Trophoblast cell (in vitro differentiated cells and primary cell): ENCODE measurements at regions not wholly inside any gene's neighbourhood (a gene's known extent, or its start where the extent isn't known, plus 50 kb on each side); places are given as distances from the start of the nearest gene placed in this dataset.

Experiments
- DNase-seq, 2 donors: peaks; one replicate each; pipeline ENCODE4 v3.0.0-alpha.2; 2016
- H2AFZ ChIP-seq: 2 replicates; pipeline ENCODE4 v1.6.1; 2013; ENCODE audit warnings: low read length, moderate library complexity, mild to moderate bottlenecking; ENCODE audit not compliant: insufficient read depth, poor library complexity
- H2AK5ac ChIP-seq: 2 replicates; pipeline ENCODE4 v1.6.1; 2013; ENCODE audit warnings: mild to moderate bottlenecking, low read length
- H2BK120ac ChIP-seq: 2 replicates; pipeline ENCODE4 v1.6.1; 2013; ENCODE audit warnings: low read length, mild to moderate bottlenecking, moderate library complexity; ENCODE audit not compliant: insufficient read depth, poor library complexity
- H2BK12ac ChIP-seq: 2 replicates; pipeline ENCODE4 v1.6.1; 2013; ENCODE audit warnings: mild to moderate bottlenecking, low read length, moderate library complexity
- H2BK5ac ChIP-seq: 2 replicates; pipeline ENCODE4 v1.6.1; 2013; ENCODE audit warnings: low read length, low read depth, moderate library complexity, mild to moderate bottlenecking; ENCODE audit not compliant: poor library complexity
- H3K14ac ChIP-seq: 2 replicates; pipeline ENCODE4 v1.6.1; 2013; ENCODE audit warnings: mild to moderate bottlenecking, low read length
- H3K18ac ChIP-seq: 2 replicates; pipeline ENCODE4 v1.6.1; 2013; ENCODE audit warnings: mild to moderate bottlenecking, low read length
- H3K23ac ChIP-seq: 2 replicates; pipeline ENCODE4 v1.6.1; 2013; ENCODE audit warnings: low read length
- H3K27ac ChIP-seq: 2 replicates; pipeline ENCODE4 v1.5.1; 2013; ENCODE audit warnings: low read depth, mild to moderate bottlenecking, inconsistent platforms, low read length, moderate library complexity
- H3K27me3 ChIP-seq: 2 replicates; pipeline ENCODE4 v1.6.1; 2013; ENCODE audit warnings: inconsistent platforms, mild to moderate bottlenecking, low read length, moderate library complexity; ENCODE audit not compliant: insufficient read depth
- H3K36me3 ChIP-seq, 2 experiments: 1 replicate in 1 of 2; 2 replicates in 1 of 2; pipeline ENCODE4 v1.6.1; 2013; ENCODE audit warnings: low read length in 2 of 2, mild to moderate bottlenecking in 2 of 2, moderate library complexity in 1 of 2; ENCODE audit not compliant: insufficient read depth in 2 of 2, control insufficient read depth in 1 of 2
- H3K4ac ChIP-seq: 2 replicates; pipeline ENCODE4 v1.6.1; 2013; ENCODE audit warnings: low read depth, mild to moderate bottlenecking, low read length, moderate library complexity
- H3K4me1 ChIP-seq, 2 experiments: 1 replicate in 1 of 2; 2 replicates in 1 of 2; pipeline ENCODE4 v1.6.1; 2013; ENCODE audit warnings: low read length in 2 of 2, mild to moderate bottlenecking in 2 of 2, moderate library complexity in 1 of 2; ENCODE audit not compliant: insufficient read depth in 2 of 2, control insufficient read depth in 1 of 2
- H3K4me2 ChIP-seq: 2 replicates; pipeline ENCODE4 v1.6.1; 2013; ENCODE audit warnings: inconsistent platforms, mild to moderate bottlenecking, low read length, moderate library complexity
- H3K4me3 ChIP-seq: 2 replicates; pipeline ENCODE4 v1.5.1; 2013; ENCODE audit warnings: mild to moderate bottlenecking, low read depth, low read length, inconsistent platforms
- H3K79me1 ChIP-seq: one replicate; pipeline ENCODE4 v1.6.1; 2013; ENCODE audit warnings: low read length
- H3K79me2 ChIP-seq: 2 replicates; pipeline ENCODE4 v1.6.1; 2013; ENCODE audit warnings: low read length, mild to moderate bottlenecking; ENCODE audit not compliant: control insufficient read depth, insufficient read depth, poor library complexity
- H3K9ac ChIP-seq: 2 replicates; pipeline ENCODE4 v1.6.1; 2013; ENCODE audit warnings: mild to moderate bottlenecking, low read length
- H3K9me3 ChIP-seq: 2 replicates; pipeline ENCODE4 v1.6.1; 2013; ENCODE audit warnings: low read depth, mild to moderate bottlenecking, control low read depth, inconsistent platforms, low read length; ENCODE audit not compliant: insufficient read depth
- H4K12ac ChIP-seq: 2 replicates; pipeline ENCODE4 v1.6.1; 2013; ENCODE audit warnings: low read depth, mild to moderate bottlenecking, low read length, moderate library complexity
- H4K8ac ChIP-seq: 2 replicates; pipeline ENCODE4 v1.6.1; 2013; ENCODE audit warnings: low read depth, mild to moderate bottlenecking, low read length, moderate library complexity
- H4K91ac ChIP-seq: one replicate; pipeline ENCODE4 v1.6.1; 2013; ENCODE audit warnings: low read depth, mild to moderate bottlenecking, low read length, moderate library complexity
- WGBS: extraction: QIAGEN DNeasy Blood & Tissue Kit; methylation state at CpG from one replicate; pipeline ENCODE4 v1.1.7; 2013; ENCODE audit warnings: missing lambda C conversion rate; ENCODE audit not compliant: insufficient read length, insufficient coverage; ENCODE audit errors: extremely low coverage; 5-methylcytosine and 5-hydroxymethylcytosine counted together

- H3K4me2 ChIP-seq: no peak overlapping the region
- no peak overlapping the region for H2AK5ac ChIP-seq
- no peak overlapping the region for H3K9ac ChIP-seq
- H3K23ac ChIP-seq: no peak overlapping the region
- no peak overlapping the region for H2AFZ ChIP-seq
- H2BK120ac ChIP-seq: no peak overlapping the region
- DNase-seq: no peak
- no peak overlapping the region for H2BK5ac ChIP-seq
- H3K18ac ChIP-seq: no peak overlapping the region
- H3K27me3 ChIP-seq: no peaks in the 10 kb centered on the region
- H3K4me3 ChIP-seq: no peak overlapping the region
- no peak overlapping the region for H2BK12ac ChIP-seq
- no peak overlapping the region for H4K12ac ChIP-seq
- H3K4me1 ChIP-seq: no peaks in the 10 kb centered on the region
- WGBS: no CpG with 5 or more reads among the region's 8 CpGs
- no peaks in the 10 kb centered on the region for H3K36me3 ChIP-seq
- H3K4ac ChIP-seq: no peak overlapping the region
- H4K8ac ChIP-seq: no peak overlapping the region
- no peak overlapping the region for H3K27ac ChIP-seq
- no peaks in the 10 kb centered on the region for H3K79me2 ChIP-seq
- no peak overlapping the region for H3K14ac ChIP-seq
- H4K91ac ChIP-seq: no peak overlapping the region
- peaks cover 3% of the 10 kb centered on the region for H3K9me3 ChIP-seq
- H3K79me1 ChIP-seq: no peaks in the 10 kb centered on the region
Observed at GRCh38 chr20:51077686-51078060, 54.8 kb upstream of the KCNG1 start.

- H3K36me3 ChIP-seq: no peaks in the 10 kb centered on the region
- no peak overlapping the region for H4K8ac ChIP-seq
- no peak overlapping the region for H2BK120ac ChIP-seq
- no peaks in the 10 kb centered on the region for H3K79me2 ChIP-seq
- no peak overlapping the region for H3K4me2 ChIP-seq
- no peak overlapping the region for H3K23ac ChIP-seq
- no peak overlapping the region for H3K4me3 ChIP-seq
- no peak overlapping the region for H3K4ac ChIP-seq
- H2AFZ ChIP-seq: no peak overlapping the region
- H3K4me1 ChIP-seq: no peaks in the 10 kb centered on the region
- peaks cover 3% of the 10 kb centered on the region for H3K9me3 ChIP-seq
- H2BK12ac ChIP-seq: no peak overlapping the region
- no peak overlapping the region for H3K14ac ChIP-seq
- no peak for DNase-seq
- no peak overlapping the region for H3K27ac ChIP-seq
- no peak overlapping the region for H3K18ac ChIP-seq
- no peak overlapping the region for H2AK5ac ChIP-seq
- H2BK5ac ChIP-seq: no peak overlapping the region
- WGBS: no CpG with 5 or more reads among the region's 11 CpGs
- no peak overlapping the region for H4K12ac ChIP-seq
- H4K91ac ChIP-seq: no peak overlapping the region
- H3K9ac ChIP-seq: no peak overlapping the region
- no peaks in the 10 kb centered on the region for H3K27me3 ChIP-seq
- no peaks in the 10 kb centered on the region for H3K79me1 ChIP-seq
Observed at GRCh38 chr20:51076786-51077685, 54.1 kb upstream of the KCNG1 start.

GRCh38 chr20:51074062-51074461 is 51.2 kb upstream of the KCNG1 start:
- no peaks in the 10 kb centered on the region for H3K27me3 ChIP-seq
- no peaks in the 10 kb centered on the region for H3K79me2 ChIP-seq
- no peaks in the 10 kb centered on the region for H3K79me1 ChIP-seq
- H3K27ac ChIP-seq: no peak overlapping the region
- H4K91ac ChIP-seq: no peak overlapping the region
- no peak overlapping the region for H4K8ac ChIP-seq
- no peaks in the 10 kb centered on the region for H3K36me3 ChIP-seq
- no peak overlapping the region for H2AFZ ChIP-seq
- no peak overlapping the region for H3K18ac ChIP-seq
- H3K14ac ChIP-seq: no peak overlapping the region
- no peak overlapping the region for H3K9ac ChIP-seq
- no peak overlapping the region for H3K4ac ChIP-seq
- H4K12ac ChIP-seq: no peak overlapping the region
- H3K4me2 ChIP-seq: no peak overlapping the region
- no peak overlapping the region for H2BK5ac ChIP-seq
- H3K9me3 ChIP-seq: peaks cover 3% of the 10 kb centered on the region
- H3K4me1 ChIP-seq: no peaks in the 10 kb centered on the region
- H2BK120ac ChIP-seq: no peak overlapping the region
- H2BK12ac ChIP-seq: no peak overlapping the region
- no peak for DNase-seq
- no peak overlapping the region for H2AK5ac ChIP-seq
- H3K4me3 ChIP-seq: no peak overlapping the region
- WGBS: no CpG with 5 or more reads among the region's 1 CpG
- H3K23ac ChIP-seq: no peak overlapping the region
